ENCODE measurements at regions not wholly inside any gene's neighbourhood (a gene's known extent, or its start where the extent isn't known, plus 50 kb on each side); places are given as distances from the start of the nearest gene placed in this dataset.

GRCh38 chr6:163962627-163963117 lies 548.2 kb downstream of the QKI start:
- H3K27me3 ChIP-seq (ENCODE audit: control insufficient read depth, insufficient read depth, low read length) = no peaks in the 10 kb centered on the region
- H3K4me3 ChIP-seq (ENCODE audit: low read length) = no peak overlapping the region
- H3K9me3 ChIP-seq (ENCODE audit: control insufficient read depth, low read depth, low read length) = no peaks in the 10 kb centered on the region
- no peak for DNase-seq
- H3K4me1 ChIP-seq (ENCODE audit: control insufficient read depth, insufficient read depth, low read length) = no peaks in the 10 kb centered on the region
- H3K27ac ChIP-seq (ENCODE audit: low read length) = no peak overlapping the region
- no peaks in the 10 kb centered on the region for H3K36me3 ChIP-seq (ENCODE audit: control insufficient read depth, insufficient read depth, low read length)
- WGBS (ENCODE audit: insufficient coverage, low lambda C conversion rate) = no CpG with 5 or more reads among the region's 13 CpGs

GRCh38 chr6:163960128-163960527 lies 545.6 kb downstream of the QKI start:
- Histone ChIP-seq H3K4me3 (ENCODE audit: low read length) (no peak overlapping the region), H3K36me3 (ENCODE audit: control insufficient read depth, insufficient read depth, low read length) (no peaks in the 10 kb centered on the region), H3K27ac (ENCODE audit: low read length) (no peak overlapping the region), H3K27me3 (ENCODE audit: control insufficient read depth, insufficient read depth, low read length) (no peaks in the 10 kb centered on the region), H3K9me3 (ENCODE audit: control insufficient read depth, low read depth, low read length) (no peaks in the 10 kb centered on the region), H3K4me1 (ENCODE audit: control insufficient read depth, insufficient read depth, low read length) (no peaks in the 10 kb centered on the region)
- no CpG with 5 or more reads among the region's 10 CpGs for WGBS (ENCODE audit: insufficient coverage, low lambda C conversion rate)
- no peak for DNase-seq

GRCh38 chr6:163958646-163959045 lies 544.1 kb downstream of the QKI start:
- WGBS (ENCODE audit: insufficient coverage, low lambda C conversion rate) = 80% methylated on average over 1 of the region's 3 CpGs
- Histone ChIP-seq H3K9me3 (ENCODE audit: control insufficient read depth, low read depth, low read length) (no peaks in the 10 kb centered on the region), H3K4me1 (ENCODE audit: control insufficient read depth, insufficient read depth, low read length) (no peaks in the 10 kb centered on the region), H3K36me3 (ENCODE audit: control insufficient read depth, insufficient read depth, low read length) (no peaks in the 10 kb centered on the region), H3K4me3 (ENCODE audit: low read length) (no peak overlapping the region), H3K27ac (ENCODE audit: low read length) (no peak overlapping the region), H3K27me3 (ENCODE audit: control insufficient read depth, insufficient read depth, low read length) (no peaks in the 10 kb centered on the region)
- DNase-seq = no peak

- H3K27ac ChIP-seq (ENCODE audit: low read length) = no peak overlapping the region
- H3K4me3 ChIP-seq (ENCODE audit: low read length) = no peak overlapping the region
- no peaks in the 10 kb centered on the region for H3K36me3 ChIP-seq (ENCODE audit: control insufficient read depth, insufficient read depth, low read length)
- no peaks in the 10 kb centered on the region for H3K9me3 ChIP-seq (ENCODE audit: control insufficient read depth, low read depth, low read length)
- no peaks in the 10 kb centered on the region for H3K4me1 ChIP-seq (ENCODE audit: control insufficient read depth, insufficient read depth, low read length)
- H3K27me3 ChIP-seq (ENCODE audit: control insufficient read depth, insufficient read depth, low read length) = no peaks in the 10 kb centered on the region
- DNase-seq = peak; percentile 28 to 32
- 57% methylated on average over 3 of the region's 12 CpGs for WGBS (ENCODE audit: insufficient coverage, low lambda C conversion rate)
Measured at GRCh38 chr6:163956571-163957407, 542.3 kb downstream of the QKI start.

- Histone ChIP-seq H3K27me3 (ENCODE audit: control insufficient read depth, insufficient read depth, low read length) (no peaks in the 10 kb centered on the region), H3K27ac (ENCODE audit: low read length) (no peak overlapping the region), H3K36me3 (ENCODE audit: control insufficient read depth, insufficient read depth, low read length) (no peaks in the 10 kb centered on the region), H3K4me1 (ENCODE audit: control insufficient read depth, insufficient read depth, low read length) (no peaks in the 10 kb centered on the region), H3K9me3 (ENCODE audit: control insufficient read depth, low read depth, low read length) (no peaks in the 10 kb centered on the region), H3K4me3 (ENCODE audit: low read length) (no peak overlapping the region)
- no peak for DNase-seq
- WGBS (ENCODE audit: insufficient coverage, low lambda C conversion rate) = no CpG with 5 or more reads among the region's 4 CpGs
Measured at GRCh38 chr6:163955756-163956155, 541.2 kb downstream of the QKI start.

- WGBS (ENCODE audit: insufficient coverage, low lambda C conversion rate) = no CpG with 5 or more reads among the region's 4 CpGs
- no peak overlapping the region for H3K4me3 ChIP-seq (ENCODE audit: low read length)
- H3K4me1 ChIP-seq (ENCODE audit: control insufficient read depth, insufficient read depth, low read length) = no peaks in the 10 kb centered on the region
- H3K27ac ChIP-seq (ENCODE audit: low read length) = no peak overlapping the region
- no peak for DNase-seq
- H3K27me3 ChIP-seq (ENCODE audit: control insufficient read depth, insufficient read depth, low read length) = no peaks in the 10 kb centered on the region
- H3K36me3 ChIP-seq (ENCODE audit: control insufficient read depth, insufficient read depth, low read length) = no peaks in the 10 kb centered on the region
- no peaks in the 10 kb centered on the region for H3K9me3 ChIP-seq (ENCODE audit: control insufficient read depth, low read depth, low read length)
Measured at GRCh38 chr6:163955096-163955495, 540.6 kb downstream of the QKI start.

- no peak for DNase-seq
- Histone ChIP-seq H3K36me3 (ENCODE audit: control insufficient read depth, insufficient read depth, low read length) (no peaks in the 10 kb centered on the region), H3K27me3 (ENCODE audit: control insufficient read depth, insufficient read depth, low read length) (no peaks in the 10 kb centered on the region), H3K4me1 (ENCODE audit: control insufficient read depth, insufficient read depth, low read length) (no peaks in the 10 kb centered on the region), H3K9me3 (ENCODE audit: control insufficient read depth, low read depth, low read length) (no peaks in the 10 kb centered on the region), H3K27ac (ENCODE audit: low read length) (no peak overlapping the region), H3K4me3 (ENCODE audit: low read length) (no peak overlapping the region)
- WGBS (ENCODE audit: insufficient coverage, low lambda C conversion rate) = 93% methylated on average over 3 of the region's 5 CpGs
Measured at GRCh38 chr6:163954088-163954775, 539.7 kb downstream of the QKI start.

GRCh38 chr6:163952005-163952404 lies 537.5 kb downstream of the QKI start:
- no peak overlapping the region for H3K4me3 ChIP-seq (ENCODE audit: low read length)
- WGBS (ENCODE audit: insufficient coverage, low lambda C conversion rate) = no CpG with 5 or more reads among the region's 6 CpGs
- DNase-seq = no peak
- no peaks in the 10 kb centered on the region for H3K4me1 ChIP-seq (ENCODE audit: control insufficient read depth, insufficient read depth, low read length)
- no peak overlapping the region for H3K27ac ChIP-seq (ENCODE audit: low read length)
- H3K9me3 ChIP-seq (ENCODE audit: control insufficient read depth, low read depth, low read length) = no peaks in the 10 kb centered on the region
- no peaks in the 10 kb centered on the region for H3K36me3 ChIP-seq (ENCODE audit: control insufficient read depth, insufficient read depth, low read length)
- H3K27me3 ChIP-seq (ENCODE audit: control insufficient read depth, insufficient read depth, low read length) = no peaks in the 10 kb centered on the region

- WGBS (ENCODE audit: insufficient coverage, low lambda C conversion rate) = no CpG with 5 or more reads among the region's 5 CpGs
Measured at GRCh38 chr6:163951326-163951725, 536.8 kb downstream of the QKI start.

GRCh38 chr6:163950159-163950558 lies 535.6 kb downstream of the QKI start:
- no peak for DNase-seq
- WGBS (ENCODE audit: insufficient coverage, low lambda C conversion rate) = no CpG with 5 or more reads among the region's 3 CpGs
- no peaks in the 10 kb centered on the region for H3K36me3 ChIP-seq (ENCODE audit: control insufficient read depth, insufficient read depth, low read length)
- no peaks in the 10 kb centered on the region for H3K27me3 ChIP-seq (ENCODE audit: control insufficient read depth, insufficient read depth, low read length)
- no peak overlapping the region for H3K4me3 ChIP-seq (ENCODE audit: low read length)
- H3K4me1 ChIP-seq (ENCODE audit: control insufficient read depth, insufficient read depth, low read length) = no peaks in the 10 kb centered on the region
- H3K9me3 ChIP-seq (ENCODE audit: control insufficient read depth, low read depth, low read length) = no peaks in the 10 kb centered on the region
- no peak overlapping the region for H3K27ac ChIP-seq (ENCODE audit: low read length)

More at GRCh38 chr6:163951326-163951725, 536.8 kb downstream of the QKI start:
- Histone ChIP-seq H3K4me1 (ENCODE audit: control insufficient read depth, insufficient read depth, low read length) (no peaks in the 10 kb centered on the region), H3K4me3 (ENCODE audit: low read length) (no peak overlapping the region), H3K27me3 (ENCODE audit: control insufficient read depth, insufficient read depth, low read length) (no peaks in the 10 kb centered on the region), H3K9me3 (ENCODE audit: control insufficient read depth, low read depth, low read length) (no peaks in the 10 kb centered on the region), H3K27ac (ENCODE audit: low read length) (no peak overlapping the region), H3K36me3 (ENCODE audit: control insufficient read depth, insufficient read depth, low read length) (no peaks in the 10 kb centered on the region)
- no peak for DNase-seq
